PC-9 (cell line): ENCODE measurements at regions not wholly inside any gene's neighbourhood (a gene's known extent, or its start where the extent isn't known, plus 50 kb on each side); places are given as distances from the start of the nearest gene placed in this dataset.

Source experiments
- EZH2 ChIP-seq: fragments of 200-600 bp; sonication (generic); IDR thresholded peaks from 2 replicates; pipeline ENCODE4 v1.8.0; 2017; ENCODE audit warnings: antibody characterized with exemption, low read depth
- TF ChIP-seq, protein P1 (sequence below): fragments of 200-600 bp; sonication (generic); conservative IDR thresholded peaks from 2 replicates; pipeline ENCODE4 v1.6.1; 2017; ENCODE audit warnings: mixed run types, antibody characterized with exemption, mild to moderate bottlenecking, moderate library complexity

DNA sequence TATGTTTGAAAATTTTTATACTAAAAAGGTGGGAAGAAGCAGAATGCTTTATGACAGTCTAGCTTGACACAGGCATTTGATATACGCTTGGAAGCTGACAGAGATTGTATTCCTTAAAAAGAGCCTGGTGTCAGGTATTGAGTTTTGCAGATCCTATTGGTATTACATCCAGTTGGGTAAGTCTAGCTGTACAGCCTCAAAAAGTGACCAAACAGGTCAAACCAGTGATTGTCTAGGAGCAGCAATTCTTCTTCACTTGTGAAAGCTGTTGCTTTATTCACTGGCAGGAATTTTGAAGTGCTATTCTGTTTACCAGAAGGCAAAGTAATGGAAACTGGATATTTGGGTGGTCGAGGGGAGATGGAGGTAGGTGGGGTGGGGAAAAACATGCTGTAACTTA is 77.5 kb downstream of the UCHL1 start:
- TF ChIP-seq, protein P1, sequence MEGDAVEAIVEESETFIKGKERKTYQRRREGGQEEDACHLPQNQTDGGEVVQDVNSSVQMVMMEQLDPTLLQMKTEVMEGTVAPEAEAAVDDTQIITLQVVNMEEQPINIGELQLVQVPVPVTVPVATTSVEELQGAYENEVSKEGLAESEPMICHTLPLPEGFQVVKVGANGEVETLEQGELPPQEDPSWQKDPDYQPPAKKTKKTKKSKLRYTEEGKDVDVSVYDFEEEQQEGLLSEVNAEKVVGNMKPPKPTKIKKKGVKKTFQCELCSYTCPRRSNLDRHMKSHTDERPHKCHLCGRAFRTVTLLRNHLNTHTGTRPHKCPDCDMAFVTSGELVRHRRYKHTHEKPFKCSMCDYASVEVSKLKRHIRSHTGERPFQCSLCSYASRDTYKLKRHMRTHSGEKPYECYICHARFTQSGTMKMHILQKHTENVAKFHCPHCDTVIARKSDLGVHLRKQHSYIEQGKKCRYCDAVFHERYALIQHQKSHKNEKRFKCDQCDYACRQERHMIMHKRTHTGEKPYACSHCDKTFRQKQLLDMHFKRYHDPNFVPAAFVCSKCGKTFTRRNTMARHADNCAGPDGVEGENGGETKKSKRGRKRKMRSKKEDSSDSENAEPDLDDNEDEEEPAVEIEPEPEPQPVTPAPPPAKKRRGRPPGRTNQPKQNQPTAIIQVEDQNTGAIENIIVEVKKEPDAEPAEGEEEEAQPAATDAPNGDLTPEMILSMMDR, result no peak
- no peak for TF ChIP-seq EZH2
